ENCODE measurements at regions not wholly inside any gene's neighbourhood (a gene's known extent, or its start where the extent isn't known, plus 50 kb on each side); places are given as distances from the start of the nearest gene placed in this dataset.

DNA sequence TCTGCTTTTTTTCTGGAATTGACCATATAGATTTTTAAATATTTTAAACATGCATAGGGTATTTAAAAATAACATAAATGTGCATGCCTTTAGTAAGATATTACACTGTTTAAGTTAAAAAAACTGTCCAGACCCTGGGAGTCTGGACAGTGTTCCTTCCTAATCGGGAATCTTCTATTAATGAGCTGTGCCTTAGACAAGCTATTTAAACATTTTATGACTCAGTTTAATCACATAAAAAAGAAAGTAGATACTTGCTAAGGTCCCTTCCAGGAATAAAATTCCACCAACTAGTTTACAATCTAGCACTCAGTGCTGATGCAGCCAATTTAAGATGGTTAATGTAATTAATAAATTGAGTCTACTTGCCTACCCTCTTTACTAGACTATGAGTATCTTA is 140.4 kb upstream of the DPH6 start:
- TF ChIP-seq, protein P1, sequence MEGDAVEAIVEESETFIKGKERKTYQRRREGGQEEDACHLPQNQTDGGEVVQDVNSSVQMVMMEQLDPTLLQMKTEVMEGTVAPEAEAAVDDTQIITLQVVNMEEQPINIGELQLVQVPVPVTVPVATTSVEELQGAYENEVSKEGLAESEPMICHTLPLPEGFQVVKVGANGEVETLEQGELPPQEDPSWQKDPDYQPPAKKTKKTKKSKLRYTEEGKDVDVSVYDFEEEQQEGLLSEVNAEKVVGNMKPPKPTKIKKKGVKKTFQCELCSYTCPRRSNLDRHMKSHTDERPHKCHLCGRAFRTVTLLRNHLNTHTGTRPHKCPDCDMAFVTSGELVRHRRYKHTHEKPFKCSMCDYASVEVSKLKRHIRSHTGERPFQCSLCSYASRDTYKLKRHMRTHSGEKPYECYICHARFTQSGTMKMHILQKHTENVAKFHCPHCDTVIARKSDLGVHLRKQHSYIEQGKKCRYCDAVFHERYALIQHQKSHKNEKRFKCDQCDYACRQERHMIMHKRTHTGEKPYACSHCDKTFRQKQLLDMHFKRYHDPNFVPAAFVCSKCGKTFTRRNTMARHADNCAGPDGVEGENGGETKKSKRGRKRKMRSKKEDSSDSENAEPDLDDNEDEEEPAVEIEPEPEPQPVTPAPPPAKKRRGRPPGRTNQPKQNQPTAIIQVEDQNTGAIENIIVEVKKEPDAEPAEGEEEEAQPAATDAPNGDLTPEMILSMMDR (IDR thresholded peaks at IDR 0.05; ENCODE audit: insufficient read depth, low read depth, low read length), result no peak
- no peak for TF ChIP-seq EZH2 (IDR thresholded peaks at IDR 0.05; ENCODE audit: insufficient read depth, low read length)

Data from astrocyte (in vitro differentiated cells and primary cell).